ENCODE measurements at regions not wholly inside any gene's neighbourhood (a gene's known extent, or its start where the extent isn't known, plus 50 kb on each side); places are given as distances from the start of the nearest gene placed in this dataset.

DNA sequence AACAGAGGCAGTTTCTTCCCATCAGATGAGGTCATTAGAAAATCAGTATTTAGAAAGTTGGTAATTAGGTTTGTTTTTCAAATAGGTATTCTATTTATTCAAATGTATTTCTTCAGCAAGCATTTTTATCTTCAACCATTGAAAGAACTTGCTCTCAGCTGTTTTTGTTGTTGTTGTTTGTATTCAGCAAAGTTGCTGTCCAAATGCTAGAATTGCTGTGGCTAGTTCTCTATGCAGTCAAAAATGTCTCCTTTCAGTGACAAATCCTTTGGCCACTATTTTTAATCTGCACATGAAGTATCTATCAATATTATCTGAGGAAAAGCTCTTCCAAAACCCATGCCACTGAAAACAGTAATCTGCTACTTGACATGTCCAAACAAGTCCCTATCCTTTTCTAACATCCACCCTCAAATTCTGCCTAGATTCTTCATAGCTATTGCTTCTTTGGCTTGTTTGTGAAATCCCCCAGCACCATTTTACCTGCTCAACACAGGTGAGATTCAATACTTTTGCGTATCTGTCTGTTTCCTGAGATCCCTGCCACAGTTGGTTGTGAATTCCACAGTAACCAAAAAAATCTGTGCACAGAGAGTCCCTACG is 1005.4 kb downstream of the GRIK2 start:
- DNase-seq (ENCODE audit: low read depth), result no peak
- H3K4me3 ChIP-seq (ENCODE audit: low read depth, low read length), result no peak overlapping the region
- TF ChIP-seq, protein P1, sequence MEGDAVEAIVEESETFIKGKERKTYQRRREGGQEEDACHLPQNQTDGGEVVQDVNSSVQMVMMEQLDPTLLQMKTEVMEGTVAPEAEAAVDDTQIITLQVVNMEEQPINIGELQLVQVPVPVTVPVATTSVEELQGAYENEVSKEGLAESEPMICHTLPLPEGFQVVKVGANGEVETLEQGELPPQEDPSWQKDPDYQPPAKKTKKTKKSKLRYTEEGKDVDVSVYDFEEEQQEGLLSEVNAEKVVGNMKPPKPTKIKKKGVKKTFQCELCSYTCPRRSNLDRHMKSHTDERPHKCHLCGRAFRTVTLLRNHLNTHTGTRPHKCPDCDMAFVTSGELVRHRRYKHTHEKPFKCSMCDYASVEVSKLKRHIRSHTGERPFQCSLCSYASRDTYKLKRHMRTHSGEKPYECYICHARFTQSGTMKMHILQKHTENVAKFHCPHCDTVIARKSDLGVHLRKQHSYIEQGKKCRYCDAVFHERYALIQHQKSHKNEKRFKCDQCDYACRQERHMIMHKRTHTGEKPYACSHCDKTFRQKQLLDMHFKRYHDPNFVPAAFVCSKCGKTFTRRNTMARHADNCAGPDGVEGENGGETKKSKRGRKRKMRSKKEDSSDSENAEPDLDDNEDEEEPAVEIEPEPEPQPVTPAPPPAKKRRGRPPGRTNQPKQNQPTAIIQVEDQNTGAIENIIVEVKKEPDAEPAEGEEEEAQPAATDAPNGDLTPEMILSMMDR (IDR thresholded peaks at IDR 0.05; ENCODE audit: insufficient read depth, low read depth, low read length), result no peak

GRCh38 chr6:102390541-102390940 is 997.0 kb downstream of the GRIK2 start:
- no peak for DNase-seq (ENCODE audit: low read depth)
- TF ChIP-seq, protein P1 (IDR thresholded peaks at IDR 0.05; ENCODE audit: insufficient read depth, low read depth, low read length), result no peak
- no peak overlapping the region for H3K4me3 ChIP-seq (ENCODE audit: low read depth, low read length)

DNA sequence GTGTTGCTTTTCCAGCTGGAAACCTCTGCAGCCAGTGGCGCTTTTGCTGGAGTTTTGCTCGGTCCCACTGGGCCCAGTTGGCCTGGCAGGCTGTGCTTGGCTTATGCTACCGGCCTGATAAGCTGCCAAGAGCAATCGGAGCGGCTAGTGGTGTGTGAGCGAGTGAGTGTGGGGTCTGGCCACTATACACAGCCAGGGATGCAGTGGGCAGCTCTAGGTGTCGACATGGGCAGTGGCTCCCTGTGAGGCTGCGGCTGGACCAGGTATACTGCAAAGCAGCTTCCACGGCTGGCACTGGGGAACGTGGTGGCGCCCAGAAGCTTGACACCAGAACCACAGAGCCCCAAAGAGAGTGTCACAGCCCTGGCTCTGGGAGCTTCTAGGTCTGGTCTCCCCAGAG is 996.5 kb downstream of the GRIK2 start:
- TF ChIP-seq, protein P1 (IDR thresholded peaks at IDR 0.05; ENCODE audit: insufficient read depth, low read depth, low read length), result no peak
- H3K4me3 ChIP-seq (ENCODE audit: low read depth, low read length), result no peak overlapping the region
- no peak for DNase-seq (ENCODE audit: low read depth)

DNA sequence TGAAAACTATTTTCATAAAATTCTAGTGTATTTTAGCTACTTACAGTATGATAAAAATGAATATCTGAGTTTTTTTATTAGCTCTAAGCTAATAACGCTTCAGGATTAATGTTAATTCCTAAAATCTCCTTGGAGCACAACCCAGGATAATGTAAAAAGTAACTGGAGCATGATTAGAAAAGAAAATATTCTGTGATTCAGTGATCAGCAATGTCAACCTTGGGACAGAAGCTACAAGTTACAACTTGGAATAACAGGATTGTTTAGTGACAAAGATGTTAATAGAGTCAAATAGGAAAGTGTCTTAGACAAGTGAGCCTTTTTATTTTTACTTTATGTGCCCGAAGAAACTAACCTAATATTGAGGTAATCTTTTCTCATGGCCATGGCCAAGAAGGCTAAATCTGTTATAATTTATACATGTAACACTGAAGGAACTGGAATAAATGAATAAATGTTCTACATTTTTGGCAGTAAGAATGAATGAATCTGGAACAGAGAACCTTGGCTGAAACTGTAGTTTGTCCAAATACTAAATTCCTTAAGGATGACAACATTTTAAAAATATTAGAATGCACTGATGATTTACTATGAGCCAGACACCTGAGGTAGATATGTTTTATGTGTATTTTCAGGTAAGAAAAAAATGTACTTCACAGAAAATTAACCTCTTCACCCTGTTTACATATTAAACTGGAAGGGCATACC is 994.0 kb downstream of the GRIK2 start:
- no peak overlapping the region for H3K4me3 ChIP-seq (ENCODE audit: low read depth, low read length)
- DNase-seq (ENCODE audit: low read depth), result no peak
- TF ChIP-seq, protein P1 (IDR thresholded peaks at IDR 0.05; ENCODE audit: insufficient read depth, low read depth, low read length), result no peak

- DNase-seq (ENCODE audit: low read depth), result no peak
- H3K4me3 ChIP-seq (ENCODE audit: low read depth, low read length), result no peak overlapping the region
- TF ChIP-seq, protein P1 (IDR thresholded peaks at IDR 0.05; ENCODE audit: insufficient read depth, low read depth, low read length), result no peak
Observed at GRCh38 chr6:102381203-102381602, 987.7 kb downstream of the GRIK2 start.

- no peak for DNase-seq (ENCODE audit: low read depth)
- H3K4me3 ChIP-seq (ENCODE audit: low read depth, low read length), result no peak overlapping the region
- TF ChIP-seq, protein P1 (IDR thresholded peaks at IDR 0.05; ENCODE audit: insufficient read depth, low read depth, low read length), result no peak
Observed at GRCh38 chr6:102356170-102356569, 962.7 kb downstream of the GRIK2 start.

Data from fibroblast of villous mesenchyme (primary cell).